ENCODE measurements at regions not wholly inside any gene's neighbourhood (a gene's known extent, or its start where the extent isn't known, plus 50 kb on each side); places are given as distances from the start of the nearest gene placed in this dataset.

GRCh38 chr12:94095618-94096017 lies 52.8 kb upstream of the PLXNC1 start:
- TF ChIP-seq POLR2A (IDR thresholded peaks at IDR 0.05) = no peak
- no peak for TF ChIP-seq EP300 (IDR thresholded peaks at IDR 0.05)

Data from sigmoid colon (tissue), 4 donors.